ENCODE measurements at regions not wholly inside any gene's neighbourhood (a gene's known extent, or its start where the extent isn't known, plus 50 kb on each side); places are given as distances from the start of the nearest gene placed in this dataset.

GRCh38 chr14:24721775-24722174, 87.8 kb upstream of the GZMB start:
- TF ChIP-seq POLR2A (IDR thresholded peaks at IDR 0.05) = no peak
- TF ChIP-seq CTCF (IDR thresholded peaks at IDR 0.05) = no peak
